Stimulated activated naive CD4-positive, alpha-beta T cell (primary cell): ENCODE measurements at regions not wholly inside any gene's neighbourhood (a gene's known extent, or its start where the extent isn't known, plus 50 kb on each side); places are given as distances from the start of the nearest gene placed in this dataset.

ENCODE experiments used
- DNase-seq, 6 experiments: peaks; one replicate each; lab custom pipeline; 2025; lab: John Stamatoyannopoulos, UW

DNA sequence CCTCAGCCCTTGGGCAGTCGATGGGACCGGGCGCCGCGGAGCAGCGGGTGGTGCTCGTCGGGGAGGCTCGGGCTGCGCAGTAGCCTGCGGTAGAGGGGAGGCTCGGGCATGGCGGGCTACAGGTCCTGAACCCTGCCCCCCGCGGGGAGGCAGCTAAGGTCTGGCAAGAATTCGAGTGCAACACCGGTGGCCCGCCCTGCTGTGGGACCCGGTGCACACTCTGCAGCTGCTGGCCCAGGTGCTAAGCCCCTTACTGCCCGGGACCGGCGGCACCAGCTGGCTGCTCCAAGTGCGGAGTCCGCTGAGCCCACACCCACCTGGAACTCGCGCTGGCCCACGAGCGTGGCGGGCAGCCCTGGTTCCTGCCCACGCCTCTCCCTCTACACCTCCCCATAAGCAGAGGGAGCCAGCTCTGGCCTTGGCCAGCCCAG lies 377.7 kb upstream of the RBMS3 start:
- no peak for DNase-seq

DNA sequence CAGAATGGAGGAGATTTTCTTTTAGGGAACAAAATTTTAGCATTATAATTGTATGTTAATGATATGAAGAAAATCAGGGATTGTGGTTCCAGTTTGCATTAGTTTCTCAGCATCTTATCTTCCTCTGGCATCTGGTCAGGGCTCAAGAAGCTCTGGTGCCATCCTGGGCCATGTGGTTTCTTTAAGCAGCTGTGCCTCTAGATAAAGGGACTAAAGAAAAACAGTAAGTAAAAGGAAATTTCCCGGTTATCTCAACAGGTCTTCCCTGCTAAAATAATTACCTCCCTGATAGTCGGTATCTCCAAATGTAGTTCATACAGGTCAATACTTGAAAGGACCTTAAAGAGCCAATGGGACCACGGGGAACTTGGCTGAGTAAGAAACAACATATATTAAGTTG lies 375.1 kb upstream of the RBMS3 start:
- DNase-seq = no peak

DNA sequence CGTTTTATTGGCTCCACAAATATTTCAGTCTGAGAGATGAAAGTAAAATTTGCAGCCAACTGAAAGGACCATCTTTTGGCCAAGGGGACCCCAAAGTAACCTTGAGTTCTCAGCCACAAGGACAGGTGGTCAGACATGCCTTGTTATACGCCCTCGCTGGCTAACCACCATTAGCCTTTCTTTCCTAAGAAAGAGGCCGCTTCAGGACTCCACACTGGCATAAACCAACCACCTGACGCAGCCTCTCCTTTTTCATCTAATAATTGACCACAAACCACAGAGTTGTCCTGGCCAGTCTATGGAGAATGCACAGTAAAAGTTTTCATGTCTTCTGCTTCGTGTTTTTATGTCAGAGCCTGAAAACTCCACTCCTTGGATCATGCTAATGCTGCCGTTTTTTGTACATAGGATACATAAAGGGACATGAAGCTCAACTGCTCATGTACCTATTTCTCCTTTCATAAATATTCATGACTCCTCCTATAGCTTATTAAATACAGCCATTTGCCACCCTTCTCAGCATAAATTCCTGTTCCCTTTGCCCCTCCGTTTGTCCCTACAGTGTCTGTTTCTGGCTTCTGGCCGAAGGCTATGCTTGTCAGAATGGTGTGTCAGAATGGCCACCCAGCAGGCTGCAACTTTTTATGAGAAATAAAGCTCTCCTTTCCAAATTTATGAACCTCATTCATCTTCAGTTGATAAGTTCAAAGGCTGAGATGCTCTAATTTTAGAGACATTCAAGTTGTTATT lies 374.1 kb upstream of the RBMS3 start:
- DNase-seq = no peak

DNA sequence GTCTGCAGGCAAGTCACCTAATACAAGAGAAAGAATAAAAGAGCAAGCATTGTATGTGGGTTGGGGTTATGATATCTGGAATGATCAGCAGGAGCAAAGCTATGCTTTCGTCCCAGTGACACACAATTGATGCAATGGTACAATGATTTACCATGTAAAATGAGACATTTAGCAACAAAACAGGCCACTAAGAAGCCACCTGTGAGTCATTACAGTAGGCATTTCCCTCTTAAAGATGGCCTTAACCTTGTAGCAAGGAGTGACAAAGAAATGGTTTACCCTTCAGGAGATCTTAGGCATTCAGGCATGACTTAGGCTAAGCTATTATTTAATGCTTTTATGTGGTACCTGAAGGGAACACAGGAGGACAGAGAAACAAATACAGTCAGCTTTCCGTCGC lies 373.3 kb upstream of the RBMS3 start:
- DNase-seq = no peak

DNA sequence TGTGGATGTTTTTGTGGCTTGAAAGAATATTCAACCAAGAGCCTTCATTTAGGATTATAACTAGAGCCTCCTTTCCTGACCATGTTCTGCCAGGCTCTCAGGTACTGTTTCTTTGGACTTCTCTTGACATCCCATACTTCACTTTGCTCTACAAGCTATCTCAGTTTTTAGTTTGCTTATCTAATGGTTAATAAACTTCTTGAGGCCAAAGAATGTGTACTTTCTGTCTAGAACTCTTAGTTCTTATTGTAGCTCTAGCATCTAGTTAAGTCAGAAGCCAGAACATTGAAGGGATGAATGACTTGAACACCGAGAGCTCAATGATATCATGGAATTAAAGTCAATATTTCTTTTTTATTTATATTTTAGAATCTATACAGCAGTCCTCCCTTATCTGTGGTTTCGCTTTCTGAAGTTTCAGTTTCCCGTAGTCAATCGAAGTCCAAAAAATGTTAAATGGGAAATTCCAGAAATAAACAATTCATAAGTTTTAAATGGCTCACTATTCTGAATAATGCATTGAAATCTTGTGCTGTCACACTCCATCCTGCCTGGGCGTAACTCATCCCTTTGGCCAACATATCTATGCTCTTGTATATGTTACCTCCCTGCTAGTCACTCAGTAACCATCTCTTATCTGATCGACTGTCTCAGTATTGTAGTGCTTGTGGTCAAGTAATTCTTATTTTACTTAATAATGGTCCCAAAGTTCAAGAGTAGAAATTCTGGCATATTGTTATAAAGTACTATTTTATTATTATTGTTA lies 368.6 kb upstream of the RBMS3 start:
- DNase-seq = no peak

DNA sequence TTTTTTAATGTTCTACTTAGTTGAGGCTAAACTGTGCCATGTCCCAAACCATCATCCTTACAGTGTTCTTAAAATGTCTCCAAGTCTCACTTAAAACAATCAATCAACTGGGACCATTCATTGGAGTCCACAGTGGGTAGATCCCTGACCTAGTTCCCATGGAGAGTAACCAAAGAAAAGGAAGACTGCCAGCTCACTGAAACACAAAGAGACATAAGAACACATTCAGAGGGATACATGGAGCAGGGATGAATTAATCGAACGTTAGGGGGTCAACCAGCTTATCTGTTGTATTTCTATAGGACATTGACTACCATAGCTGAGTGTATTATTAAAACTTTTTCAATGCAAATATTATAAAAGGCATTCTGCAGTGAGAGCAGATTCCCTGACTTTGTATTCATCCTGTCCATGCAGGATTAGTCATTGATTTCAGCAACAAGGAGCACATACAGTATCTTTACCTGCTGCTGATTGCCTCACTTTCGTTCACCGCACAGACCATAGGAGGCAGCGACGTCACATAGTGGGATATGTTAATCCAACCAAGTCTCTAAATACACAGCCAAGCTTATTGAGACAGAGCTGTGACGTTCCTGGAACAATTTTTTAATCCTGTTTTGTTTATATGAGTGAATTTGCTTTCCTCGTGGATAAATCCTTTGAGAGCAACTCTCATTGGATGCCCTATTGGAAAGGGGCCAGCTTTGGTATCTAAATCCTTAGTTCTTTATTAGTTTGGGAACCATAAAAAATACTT lies 364.9 kb upstream of the RBMS3 start:
- DNase-seq = no peak

DNA sequence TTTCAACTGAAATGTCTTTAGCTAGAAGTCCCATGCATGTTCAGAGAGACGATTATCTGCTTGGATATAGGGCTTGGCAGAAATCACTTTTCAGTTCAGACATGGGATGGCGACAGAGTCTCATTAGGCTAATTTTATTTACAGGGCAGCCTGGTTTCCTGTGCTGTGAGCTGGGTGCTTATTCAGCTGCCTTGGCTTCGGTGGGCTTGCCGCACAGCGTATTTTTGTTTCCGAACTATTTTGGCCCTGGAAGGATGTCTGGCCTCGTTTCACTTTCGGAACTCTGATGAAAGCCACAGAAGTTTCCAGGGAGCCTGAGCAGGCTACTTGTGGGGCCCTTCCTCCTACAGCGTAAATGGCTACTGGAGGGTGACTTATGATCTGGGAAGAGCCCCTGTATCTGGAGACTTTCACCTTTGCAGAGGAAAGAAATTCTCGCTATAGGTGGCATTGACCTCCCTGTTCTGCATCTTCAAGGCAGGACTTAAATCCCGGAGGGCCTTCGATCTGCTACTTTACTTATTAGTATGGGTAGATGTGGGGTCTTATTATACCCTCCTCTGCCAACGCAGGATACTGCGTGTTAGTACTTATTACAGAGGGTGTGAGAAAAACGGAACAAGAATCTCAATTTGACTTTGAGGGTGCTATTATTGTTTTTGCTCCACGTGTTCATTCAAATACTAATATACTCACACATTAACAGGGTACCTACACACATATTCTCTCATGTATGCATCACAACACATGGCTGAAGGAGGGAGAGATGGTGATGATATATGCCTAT lies 364.0 kb upstream of the RBMS3 start:
- no peak for DNase-seq

DNA sequence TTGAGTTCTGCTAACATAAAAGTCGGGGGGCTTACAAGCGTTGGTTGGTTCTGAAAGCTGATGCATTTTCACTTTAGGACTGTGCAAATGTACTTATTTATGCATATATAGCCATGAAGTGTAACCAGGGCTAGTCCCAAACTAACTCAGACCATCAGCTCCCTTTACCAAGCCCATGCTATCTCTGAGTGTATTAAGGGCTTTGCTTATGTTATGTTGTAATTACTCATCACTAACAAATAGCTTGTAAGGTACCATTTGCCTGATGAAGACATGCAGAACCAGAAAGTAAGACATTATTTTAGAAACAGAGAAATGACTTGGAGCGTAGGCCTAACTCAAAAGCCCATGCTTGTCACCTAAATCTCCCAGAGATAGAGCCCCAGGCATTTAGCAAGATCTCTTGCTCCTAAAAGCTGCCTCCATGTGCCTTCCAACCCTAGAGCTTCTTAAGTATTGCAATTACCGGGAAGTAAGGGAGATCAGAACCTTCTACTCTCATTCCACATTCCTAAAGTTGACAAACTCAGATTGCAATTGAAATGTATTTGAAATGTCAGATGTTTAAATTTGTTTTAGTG lies 362.9 kb upstream of the RBMS3 start:
- DNase-seq = no peak

DNA sequence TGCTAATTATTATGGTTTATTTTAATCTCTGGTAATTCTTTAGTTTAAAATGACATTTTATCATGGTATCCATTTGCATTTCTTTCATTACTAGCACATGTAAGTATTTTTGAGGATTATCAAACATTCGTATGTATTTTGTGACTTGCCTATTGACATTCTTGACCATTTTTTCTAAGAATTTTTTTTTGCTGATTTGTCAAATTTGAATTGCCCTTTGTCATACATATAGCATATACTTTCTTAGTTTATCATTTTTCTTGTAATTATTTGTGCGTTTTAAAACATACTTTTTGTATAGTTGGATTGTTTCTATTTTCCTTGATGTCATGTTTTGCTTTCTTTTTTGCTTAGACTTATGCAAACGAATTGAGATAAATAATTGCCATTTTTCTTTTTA lies 358.5 kb upstream of the RBMS3 start:
- no peak for DNase-seq

DNA sequence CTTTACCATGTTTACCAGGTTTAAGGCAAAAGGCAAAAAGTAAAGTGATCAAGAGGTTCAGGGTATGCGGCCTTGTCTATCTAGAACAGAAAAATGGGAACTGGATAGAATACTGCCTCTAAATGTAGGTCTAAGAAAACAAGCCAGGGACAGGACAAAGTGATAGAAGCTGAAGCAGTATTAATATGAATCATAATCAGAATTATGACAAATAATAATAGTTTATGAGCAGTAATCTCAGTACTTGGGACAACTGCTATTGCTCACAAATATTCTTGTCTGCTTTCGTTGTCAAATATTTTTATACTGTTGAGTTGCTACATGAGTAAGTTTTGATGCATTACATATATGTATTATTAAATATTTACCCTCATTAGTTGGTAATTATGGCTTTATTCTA lies 356.9 kb upstream of the RBMS3 start:
- no peak for DNase-seq

DNA sequence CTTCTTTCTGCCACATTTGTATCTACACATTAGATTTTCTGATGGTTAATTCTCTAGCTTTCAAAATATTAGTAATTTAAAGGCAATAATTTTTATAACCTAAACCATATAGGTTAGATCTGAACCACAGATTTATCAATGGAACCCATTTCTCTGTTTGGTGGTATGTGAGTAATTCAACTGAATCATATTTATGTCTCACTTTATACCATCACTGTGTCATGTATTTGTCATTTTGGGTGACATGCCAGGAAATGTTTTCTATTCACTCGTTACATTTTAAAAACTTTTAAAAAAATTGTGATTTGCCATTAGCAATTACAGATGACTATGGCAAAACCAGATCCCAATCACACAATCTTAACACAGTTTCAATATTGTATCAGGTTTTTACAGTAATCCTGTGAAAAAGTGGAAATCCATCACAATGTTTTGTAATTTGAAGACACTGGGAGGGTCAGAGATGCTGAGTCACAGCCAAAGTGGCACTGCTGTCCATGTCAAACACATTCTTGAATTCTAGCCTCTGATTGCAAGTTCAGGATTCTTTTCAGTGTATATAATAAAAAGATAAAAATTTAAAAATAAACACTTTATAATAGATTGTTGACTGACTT lies 356.0 kb upstream of the RBMS3 start:
- DNase-seq = no peak

DNA sequence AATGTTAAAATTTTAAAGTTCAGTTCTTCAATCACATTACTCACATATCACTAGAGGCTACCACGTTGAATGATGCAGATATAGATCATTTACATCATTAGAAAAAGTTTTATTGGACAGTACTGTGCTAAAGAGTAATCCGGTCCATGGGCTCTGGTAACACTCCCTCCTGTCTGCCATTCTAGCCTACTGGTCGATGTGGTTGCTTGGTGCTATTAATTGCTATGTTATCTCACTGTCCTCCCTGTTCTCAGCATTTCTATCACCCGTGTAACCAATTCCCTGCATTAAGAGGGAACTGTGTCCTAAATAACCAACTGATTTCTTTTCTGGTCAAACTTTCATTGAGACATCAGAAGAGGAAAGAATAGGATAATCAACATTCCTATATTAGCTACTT lies 347.5 kb upstream of the RBMS3 start:
- DNase-seq = no peak

DNA sequence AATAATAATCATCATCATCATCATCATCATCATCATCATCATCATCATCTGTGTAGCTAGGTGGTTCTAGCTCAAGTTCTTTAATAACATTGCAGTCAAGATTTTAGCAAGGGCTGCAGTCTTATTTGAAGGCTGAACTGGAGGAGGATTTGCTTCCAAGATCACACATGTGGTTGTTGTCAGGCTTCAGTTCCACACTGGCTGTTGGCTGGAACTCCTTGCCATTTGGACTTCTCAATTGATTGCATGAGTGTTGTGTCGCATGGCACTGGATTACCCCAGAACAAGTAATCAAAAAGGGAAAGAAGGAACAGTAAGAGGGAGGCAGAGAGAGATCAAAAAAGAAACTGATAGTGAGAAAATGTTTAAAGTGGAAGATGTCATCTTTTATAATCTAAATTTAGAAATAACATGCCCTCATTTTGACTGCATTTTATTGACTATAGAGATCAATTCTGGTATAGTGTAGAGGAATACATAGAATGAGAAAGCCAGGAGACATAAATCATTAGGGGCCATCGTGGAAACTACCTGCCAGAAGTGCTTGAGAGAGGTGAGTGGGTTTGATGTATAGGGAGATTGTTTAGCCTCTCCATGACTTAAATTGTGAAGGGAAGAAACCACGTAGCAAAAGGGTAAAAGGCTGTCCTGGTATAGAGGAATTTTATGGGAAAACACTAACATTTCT lies 346.6 kb upstream of the RBMS3 start:
- DNase-seq = no peak

DNA sequence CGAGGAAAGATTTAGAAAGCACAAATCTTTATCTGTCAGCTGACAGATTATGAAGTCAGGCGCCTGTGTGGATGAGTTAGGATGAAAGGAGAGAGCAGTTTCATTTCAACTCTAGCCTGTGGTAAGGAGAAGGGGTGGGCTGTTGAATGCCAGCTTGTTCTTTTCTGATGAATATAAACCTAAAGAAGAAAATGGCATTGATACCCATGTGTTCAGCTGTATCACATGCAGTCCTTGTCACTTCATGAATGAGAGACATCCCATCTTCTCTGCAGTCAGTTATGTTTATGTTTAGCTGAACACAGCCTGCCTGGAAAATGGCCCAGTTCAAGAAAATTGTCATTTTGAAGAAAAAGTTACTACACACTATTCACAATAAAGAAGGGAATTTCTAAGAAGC lies 345.7 kb upstream of the RBMS3 start:
- no peak for DNase-seq

DNA sequence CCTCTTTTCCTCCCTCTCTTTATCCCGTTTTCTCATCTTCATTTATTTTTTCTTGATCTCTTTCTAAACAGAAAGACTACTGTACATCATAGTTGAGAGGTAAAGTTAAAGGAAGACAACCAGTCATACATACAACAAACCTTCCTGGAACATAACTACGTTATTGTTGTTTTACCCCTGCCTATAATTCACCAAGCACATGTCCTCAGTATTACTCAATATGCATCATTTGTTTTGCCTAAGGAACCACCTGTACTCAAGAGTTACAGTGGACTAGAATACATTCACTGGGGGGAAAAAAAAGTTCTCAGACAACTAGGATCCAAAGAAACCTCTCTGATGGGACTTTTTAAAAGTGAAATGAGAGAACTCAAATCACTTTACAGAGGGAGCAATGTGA lies 344.7 kb upstream of the RBMS3 start:
- no peak for DNase-seq

DNA sequence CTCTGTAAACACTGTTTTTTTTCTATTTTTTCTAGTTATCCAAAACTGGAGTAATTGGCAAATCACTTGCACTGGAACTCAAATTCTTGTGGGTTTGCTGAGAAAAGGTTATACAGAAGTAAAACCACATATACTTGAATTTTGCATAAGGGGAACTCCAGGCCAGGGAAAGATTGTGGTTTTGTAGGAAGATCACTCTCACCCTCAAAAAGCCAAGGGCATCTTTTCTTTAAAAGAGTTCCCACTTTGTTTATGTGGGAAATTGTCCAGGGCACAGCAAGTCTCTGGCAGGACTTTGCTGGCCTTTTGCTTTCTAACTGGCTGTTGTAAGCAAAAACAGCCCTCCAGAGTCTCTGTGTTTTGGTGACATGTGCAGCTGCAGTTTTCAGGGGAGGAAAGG lies 340.3 kb upstream of the RBMS3 start:
- no peak for DNase-seq

DNA sequence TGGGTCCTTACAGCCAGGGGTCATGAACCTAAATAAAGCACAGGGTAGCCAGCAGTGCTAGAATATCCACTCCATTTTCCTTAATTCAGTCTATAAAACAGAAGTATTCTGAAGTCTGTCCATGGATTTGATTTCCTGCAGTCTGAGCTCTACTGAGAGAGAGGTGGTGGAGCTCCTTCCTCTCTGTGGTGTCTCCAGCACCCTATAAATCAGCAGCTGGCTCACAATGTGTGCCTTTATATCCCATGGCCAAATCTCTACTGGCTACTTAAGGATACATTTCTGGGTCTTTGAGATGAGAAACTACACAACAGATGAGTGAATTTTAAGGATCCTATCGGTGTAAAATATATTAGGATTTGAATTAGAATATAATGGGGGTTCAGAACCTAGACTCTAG lies 339.9 kb upstream of the RBMS3 start:
- DNase-seq = no peak

DNA sequence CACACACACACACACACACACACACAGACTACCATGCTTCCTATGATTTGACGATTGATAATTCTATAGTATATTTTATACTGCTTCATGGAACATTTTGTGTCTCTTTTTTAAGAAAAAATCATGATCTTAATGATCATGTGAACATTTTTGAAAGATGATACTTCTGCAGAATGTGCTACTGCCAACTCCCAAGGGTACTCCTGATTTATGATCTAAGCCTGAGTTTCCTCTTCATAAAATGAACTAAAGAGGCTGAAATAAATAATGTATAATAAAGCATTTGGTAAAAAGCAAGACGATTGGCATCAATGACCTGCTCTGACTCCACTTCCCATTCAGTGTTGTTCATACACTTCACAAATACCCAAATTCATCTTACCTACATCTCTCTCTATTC lies 333.8 kb upstream of the RBMS3 start:
- no peak for DNase-seq

DNA sequence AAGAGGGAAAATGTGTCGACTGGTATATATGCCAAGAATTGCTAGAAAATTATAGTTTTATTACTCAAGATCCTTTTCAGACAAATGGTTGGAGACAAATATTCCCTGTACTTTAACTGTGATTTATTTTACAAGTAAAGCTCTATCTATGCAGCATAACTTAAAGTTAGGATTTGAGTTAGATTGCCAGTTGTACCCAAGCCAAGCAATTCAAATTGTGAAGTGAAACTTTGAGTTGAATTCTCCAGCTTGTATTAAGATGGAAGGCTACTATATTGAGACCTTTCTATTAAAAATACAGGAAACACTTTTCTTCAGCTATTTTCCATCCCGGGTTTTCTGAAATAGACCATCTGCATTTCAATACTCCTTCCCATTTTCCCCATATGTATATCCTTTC lies 333.1 kb upstream of the RBMS3 start:
- no peak for DNase-seq

DNA sequence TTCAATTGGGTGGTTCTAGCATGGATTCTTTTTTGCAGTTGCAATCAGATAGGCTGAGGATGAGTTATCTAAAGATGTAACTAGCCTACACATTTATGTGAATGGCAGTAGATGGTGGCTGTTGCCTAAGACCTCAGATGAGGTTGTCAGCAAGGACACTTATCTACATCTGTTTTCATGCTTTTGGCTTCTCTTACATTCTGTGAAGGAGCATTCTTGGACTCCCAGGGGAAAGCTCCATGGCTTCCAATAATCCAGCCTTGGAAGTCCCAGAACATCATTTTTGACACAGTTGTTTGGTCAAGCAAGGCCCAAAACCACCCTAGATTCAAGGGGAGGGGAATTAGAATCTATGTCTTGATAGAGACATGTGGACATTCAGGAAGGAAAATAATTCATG lies 332.2 kb upstream of the RBMS3 start:
- no peak for DNase-seq

DNA sequence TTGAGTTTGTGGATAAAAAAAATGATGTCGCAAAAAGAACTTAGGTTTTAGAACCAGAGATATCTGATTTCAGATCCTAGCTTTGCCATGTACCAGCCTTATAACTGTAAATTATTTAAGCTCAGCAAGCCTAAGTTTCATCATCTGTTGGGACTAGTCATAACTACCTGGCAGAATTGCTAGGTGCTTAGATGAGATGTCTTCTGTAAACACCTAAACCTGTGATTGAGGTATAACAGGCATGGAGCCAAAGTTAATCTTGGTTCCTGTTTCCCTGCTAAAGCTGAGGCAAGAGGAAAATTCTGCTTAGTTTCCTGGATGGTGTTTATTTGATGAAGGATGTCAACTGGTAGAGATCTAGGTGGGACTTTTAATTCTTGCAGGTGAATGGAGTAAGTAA lies 331.3 kb upstream of the RBMS3 start:
- no peak for DNase-seq
